HepG2 (cell line): ENCODE measurements at regions not wholly inside any gene's neighbourhood (a gene's known extent, or its start where the extent isn't known, plus 50 kb on each side); places are given as distances from the start of the nearest gene placed in this dataset.

Source experiments
- ATAC-seq: fragments of 200-7000 bp; cut with Tn5 transposase; 3 replicates; pipeline ENCODE4 v1.9.1; 2020; ENCODE audit warnings: mild to moderate bottlenecking, moderate library complexity
- BruUV-seq: library from RNA; stranded (reverse); fragments of 400-500 nt; replicated peaks from 2 replicates; lab custom pipeline; 2021; lab: Mats Ljungman, UMichigan
- CTCF ChIA-PET: fragments of 300-600 bp; formaldehyde crosslinking; extraction: SDS; loops from one replicate; lab custom pipeline; 2021; ENCODE audit warnings: low total read pairs, inconsistent platforms, low intra/inter-chr PET ratio; lab: Yijun Ruan, JAX
- POLR2A ChIA-PET: fragments of 350-600 bp; sonication (Branson Sonifier 250); formaldehyde crosslinking; loops from one replicate; lab custom pipeline; 2020; ENCODE audit warnings: antibody characterized with exemption, inconsistent platforms; lab: Yijun Ruan, JAX
- DNase-seq: peaks from one replicate; pipeline ENCODE4 v3.0.0-alpha.2; 2015; ENCODE audit warnings: low spot score
- FAIRE-seq: peaks from 3 replicates; lab custom pipeline; 2011; peaks lifted over from hg19 to GRCh38; lab: Jason Lieb, UNC
- H2AFZ ChIP-seq: one replicate; pipeline ENCODE4 v1.6.1; 2011; ENCODE audit warnings: low read length, inconsistent platforms
- H3K27ac ChIP-seq: fragments of 300-600 bp; 3 replicates; pipeline ENCODE4 v1.8.0; 2011; ENCODE audit warnings: mixed run types, mild to moderate bottlenecking, mixed read lengths, low read length, inconsistent platforms; ENCODE audit not compliant: insufficient read depth; ENCODE audit errors: extremely low read length
- H3K27me3 ChIP-seq, 2 experiments: fragments of 200-600 bp in 1 of 2; 2 replicates in 1 of 2; 3 replicates in 1 of 2; pipeline versions ENCODE4 v1.6.0 to v1.8.0; 2011; ENCODE audit warnings: low read length in 2 of 2, mild to moderate bottlenecking in 2 of 2, moderate library complexity in 2 of 2, inconsistent platforms in 1 of 2; ENCODE audit not compliant: insufficient read depth in 2 of 2, control insufficient read depth in 1 of 2
- H3K36me3 ChIP-seq, 2 experiments: fragments of 200-600 bp in 1 of 2; replicated peaks in 1 of 2; 2 replicates in 1 of 2; 3 replicates in 1 of 2; pipeline versions ENCODE4 v1.5.1 to v1.8.0; 2011; ENCODE audit warnings: low read length in 2 of 2, inconsistent platforms in 1 of 2; ENCODE audit not compliant: insufficient read depth in 2 of 2, control insufficient read depth in 1 of 2
- H3K4me1 ChIP-seq: 2 replicates; pipeline ENCODE4 v1.5.1; 2012; ENCODE audit warnings: low read length, inconsistent platforms; ENCODE audit not compliant: insufficient read depth
- H3K4me2 ChIP-seq: 2 replicates; pipeline ENCODE4 v1.6.0; 2011; ENCODE audit warnings: low read depth, low read length, inconsistent platforms
- H3K4me3 ChIP-seq, 3 experiments: fragments of 200-600 bp in 1 of 3; sonication (generic), shearing (Covaris generic) in 1 of 3; replicated peaks in 1 of 3; 2 replicates each; pipeline ENCODE4 v1.5.1; 2011 to 2016; ENCODE audit warnings: low read length in 3 of 3, inconsistent platforms in 2 of 3, low read depth in 2 of 3, mild to moderate bottlenecking in 2 of 3, control low read depth in 1 of 3, mixed read lengths in 1 of 3; ENCODE audit not compliant: insufficient read depth in 1 of 3
- H3K79me2 ChIP-seq: one replicate; pipeline ENCODE4 v1.6.1; 2011; ENCODE audit warnings: low read length, inconsistent platforms; ENCODE audit not compliant: insufficient read depth
- H3K9ac ChIP-seq: 2 replicates; pipeline ENCODE4 v1.6.0; 2011; ENCODE audit warnings: mild to moderate bottlenecking, low read depth, low read length, inconsistent platforms; ENCODE audit not compliant: insufficient read depth
- H3K9me3 ChIP-seq: 2 replicates; pipeline ENCODE4 v1.5.1; 2012; ENCODE audit warnings: mild to moderate bottlenecking, low read length
- H4K20me1 ChIP-seq: 2 replicates; pipeline ENCODE4 v1.6.0; 2011; ENCODE audit warnings: inconsistent platforms, mild to moderate bottlenecking, low read length, moderate library complexity; ENCODE audit not compliant: insufficient read depth
- ATRX ChIP-seq: sonication (generic); formaldehyde crosslinking; IDR thresholded peaks from 2 replicates; pipeline ENCODE4 v1.4.0; 2020; ENCODE audit warnings: missing genetic modification reagents, borderline replicate concordance
- HDAC6 ChIP-seq: fragments of 200-600 bp; sonication (generic); IDR thresholded peaks from 2 replicates; pipeline ENCODE4 v1.7.0; 2017; ENCODE audit warnings: mild to moderate bottlenecking, antibody characterized with exemption, low read length, low read depth
- MIXL1 ChIP-seq: IDR thresholded peaks from 2 replicates; pipeline ENCODE4 v1.6.1; 2016
- SP5 ChIP-seq: IDR thresholded peaks from 2 replicates; pipeline ENCODE4 v1.6.1; 2016; ENCODE audit warnings: low read depth, borderline replicate concordance
- ZNF34 ChIP-seq: sonication (generic); formaldehyde crosslinking; IDR thresholded peaks from 2 replicates; pipeline ENCODE4 v1.4.0; 2020; ENCODE audit warnings: mild to moderate bottlenecking, missing genetic modification reagents, borderline replicate concordance
- ZNF510 ChIP-seq: sonication (generic); formaldehyde crosslinking; IDR thresholded peaks from 2 replicates; pipeline ENCODE4 v1.4.0; 2020; ENCODE audit warnings: low read depth, mild to moderate bottlenecking, missing genetic modification reagents
- ZNF605 ChIP-seq: sonication (generic); formaldehyde crosslinking; IDR thresholded peaks from 2 replicates; pipeline ENCODE4 v1.8.0; 2022; ENCODE audit warnings: mild to moderate bottlenecking, missing genetic modification reagents
- ZNF619 ChIP-seq: sonication (generic); formaldehyde crosslinking; IDR thresholded peaks from 2 replicates; pipeline ENCODE4 v1.4.0; 2020; ENCODE audit warnings: mild to moderate bottlenecking, missing genetic modification reagents
- WGBS: methylation state at CpG from one replicate; pipeline ENCODE4 v1.1.6; 2017; ENCODE audit warnings: low lambda C conversion rate; 5-methylcytosine and 5-hydroxymethylcytosine counted together
- in situ Hi-C: cut with HindIII; loops from 2 replicates; pipeline ENCODE4 v1.10.0; 2017; ENCODE audit warnings: low pct_unique_long_range_greater_than_20kb; ENCODE audit not compliant: extremely low pct_ligation_motif_present
- intact Hi-C: fragments of 100-400 bp; cut with micrococcal nuclease; formaldehyde crosslinking; loops from one replicate; pipeline ENCODE4 v1.10.0; 2022; ENCODE audit not compliant: unreplicated experiment
- TF ChIP-seq, protein P1 (sequence below): sonication (generic); formaldehyde crosslinking; IDR thresholded peaks from 2 replicates; pipeline ENCODE4 v1.4.0; 2020; ENCODE audit warnings: missing genetic modification reagents, borderline replicate concordance

DNA sequence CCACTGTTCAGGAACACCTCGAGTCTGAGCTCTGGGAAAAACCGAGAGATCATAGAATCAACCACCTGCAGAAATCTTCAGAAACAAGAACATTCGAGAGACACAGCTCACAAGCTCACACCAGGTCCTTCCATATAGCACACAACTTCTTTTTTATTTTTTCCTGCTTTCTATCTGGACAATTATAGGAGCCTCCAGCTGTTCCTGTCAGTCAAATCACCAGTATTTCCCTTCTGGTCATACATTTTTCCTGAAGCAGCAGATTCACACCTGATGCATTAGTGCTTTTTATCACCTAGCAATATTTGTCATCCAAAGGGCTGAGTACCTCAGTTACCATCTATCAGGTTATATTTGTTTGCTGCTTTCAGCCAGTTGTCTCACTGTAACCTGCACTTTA lies 323.5 kb downstream of the FOXO1 start:
- H3K36me3 ChIP-seq, result no peaks in the 10 kb centered on the region
- in situ Hi-C loops, result no loop called here
- H4K20me1 ChIP-seq, result no peaks in the 10 kb centered on the region
- BruUV-seq, result no TSS peak
- no peak overlapping the region for H3K4me2 ChIP-seq
- H3K9ac ChIP-seq, result no peak overlapping the region
- no peak for DNase-seq
- WGBS, result 82% methylated on average over 3 of the region's 3 CpGs
- no peak overlapping the region for H3K27ac ChIP-seq
- H3K4me3 ChIP-seq, result no peak overlapping the region
- H3K27me3 ChIP-seq, result no peaks in the 10 kb centered on the region
- H3K4me1 ChIP-seq, result peaks cover 73% of the 10 kb centered on the region
- no peaks in the 10 kb centered on the region for H3K9me3 ChIP-seq
- POLR2A ChIA-PET, result no interaction called here
- CTCF ChIA-PET, result no interaction called here
- TF ChIP-seq, protein P1, sequence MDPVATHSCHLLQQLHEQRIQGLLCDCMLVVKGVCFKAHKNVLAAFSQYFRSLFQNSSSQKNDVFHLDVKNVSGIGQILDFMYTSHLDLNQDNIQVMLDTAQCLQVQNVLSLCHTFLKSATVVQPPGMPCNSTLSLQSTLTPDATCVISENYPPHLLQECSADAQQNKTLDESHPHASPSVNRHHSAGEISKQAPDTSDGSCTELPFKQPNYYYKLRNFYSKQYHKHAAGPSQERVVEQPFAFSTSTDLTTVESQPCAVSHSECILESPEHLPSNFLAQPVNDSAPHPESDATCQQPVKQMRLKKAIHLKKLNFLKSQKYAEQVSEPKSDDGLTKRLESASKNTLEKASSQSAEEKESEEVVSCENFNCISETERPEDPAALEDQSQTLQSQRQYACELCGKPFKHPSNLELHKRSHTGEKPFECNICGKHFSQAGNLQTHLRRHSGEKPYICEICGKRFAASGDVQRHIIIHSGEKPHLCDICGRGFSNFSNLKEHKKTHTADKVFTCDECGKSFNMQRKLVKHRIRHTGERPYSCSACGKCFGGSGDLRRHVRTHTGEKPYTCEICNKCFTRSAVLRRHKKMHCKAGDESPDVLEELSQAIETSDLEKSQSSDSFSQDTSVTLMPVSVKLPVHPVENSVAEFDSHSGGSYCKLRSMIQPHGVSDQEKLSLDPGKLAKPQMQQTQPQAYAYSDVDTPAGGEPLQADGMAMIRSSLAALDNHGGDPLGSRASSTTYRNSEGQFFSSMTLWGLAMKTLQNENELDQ (CRISPR knock-in tag), result no peak
- TF ChIP-seq HDAC6, result no peak
- no peak for TF ChIP-seq ZNF619
- TF ChIP-seq ATRX, result no peak
- TF ChIP-seq ZNF510, result no peak
- no peak for TF ChIP-seq ZNF34
- no peak for TF ChIP-seq MIXL1 (CRISPR knock-in tag)
- no peak for TF ChIP-seq SP5
- no peak for TF ChIP-seq ZNF605 (CRISPR knock-in tag)
- intact Hi-C loops, result no loop called here
- no peaks in the 10 kb centered on the region for H3K79me2 ChIP-seq
- no peak overlapping the region for H2AFZ ChIP-seq
- ATAC-seq, result no peak
- no peak for FAIRE-seq
